ENCODE measurements at regions not wholly inside any gene's neighbourhood (a gene's known extent, or its start where the extent isn't known, plus 50 kb on each side); places are given as distances from the start of the nearest gene placed in this dataset.

DNA sequence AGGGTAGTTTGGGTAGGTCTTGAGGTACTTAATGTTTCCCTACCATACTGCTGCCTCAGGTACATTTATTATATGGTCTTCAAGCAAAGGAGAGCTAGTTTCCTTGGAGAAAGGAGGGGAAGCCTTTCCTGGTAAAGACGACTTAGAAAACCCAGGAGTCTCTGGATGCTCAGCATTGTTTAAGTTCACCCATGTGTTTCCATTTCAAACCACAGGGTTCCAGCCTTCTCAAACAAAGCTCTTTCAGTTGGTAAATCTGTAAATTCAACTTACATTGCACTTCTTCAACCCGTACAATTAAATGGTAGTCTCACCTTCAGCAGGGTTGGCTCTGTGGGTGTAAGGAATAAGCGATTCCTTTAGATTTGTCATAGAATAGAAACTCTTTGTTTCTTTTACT, 111.9 kb upstream of the UNC5C start:
- FAIRE-seq (no peak), DNase-seq (ENCODE audit: low read depth) (no peak)
- no peaks in the 10 kb centered on the region for H3K27me3 ChIP-seq (ENCODE audit: control insufficient read depth, insufficient read depth, low read length)
- H3K36me3 ChIP-seq (ENCODE audit: control insufficient read depth, insufficient read depth, low read length) = no peaks in the 10 kb centered on the region
- no peak overlapping the region for H3K4me3 ChIP-seq (ENCODE audit: low read depth, low read length)
- no peak for TF ChIP-seq CTCF (IDR thresholded peaks at IDR 0.05; ENCODE audit: insufficient read depth, low read length, severe bottlenecking)

- DNase-seq (ENCODE audit: low read depth) (no peak), FAIRE-seq (no peak)
- no peaks in the 10 kb centered on the region for H3K27me3 ChIP-seq (ENCODE audit: control insufficient read depth, insufficient read depth, low read length)
- H3K36me3 ChIP-seq (ENCODE audit: control insufficient read depth, insufficient read depth, low read length) = no peaks in the 10 kb centered on the region
- TF ChIP-seq CTCF (IDR thresholded peaks at IDR 0.05; ENCODE audit: insufficient read depth, low read length, severe bottlenecking) = no peak
- no peak overlapping the region for H3K4me3 ChIP-seq (ENCODE audit: low read depth, low read length)
Observed at GRCh38 chr4:95651891-95652290, 103.1 kb upstream of the UNC5C start.

- DNase-seq (ENCODE audit: low read depth) (no peak), FAIRE-seq (no peak)
- Histone ChIP-seq H3K27me3 (ENCODE audit: control insufficient read depth, insufficient read depth, low read length) (no peaks in the 10 kb centered on the region), H3K4me3 (ENCODE audit: low read depth, low read length) (no peak overlapping the region), H3K36me3 (ENCODE audit: control insufficient read depth, insufficient read depth, low read length) (no peaks in the 10 kb centered on the region)
- TF ChIP-seq CTCF (IDR thresholded peaks at IDR 0.05; ENCODE audit: insufficient read depth, low read length, severe bottlenecking) = no peak
Observed at GRCh38 chr4:95644417-95644816, 95.6 kb upstream of the UNC5C start.

- H3K27me3 ChIP-seq (ENCODE audit: control insufficient read depth, insufficient read depth, low read length) = no peaks in the 10 kb centered on the region
- no peak for TF ChIP-seq CTCF (IDR thresholded peaks at IDR 0.05; ENCODE audit: insufficient read depth, low read length, severe bottlenecking)
- H3K36me3 ChIP-seq (ENCODE audit: control insufficient read depth, insufficient read depth, low read length) = no peaks in the 10 kb centered on the region
- H3K4me3 ChIP-seq (ENCODE audit: low read depth, low read length) = no peak overlapping the region
- no peak for DNase-seq (ENCODE audit: low read depth)
- no peak for FAIRE-seq
Observed at GRCh38 chr4:95643627-95644026, 94.9 kb upstream of the UNC5C start.

DNA sequence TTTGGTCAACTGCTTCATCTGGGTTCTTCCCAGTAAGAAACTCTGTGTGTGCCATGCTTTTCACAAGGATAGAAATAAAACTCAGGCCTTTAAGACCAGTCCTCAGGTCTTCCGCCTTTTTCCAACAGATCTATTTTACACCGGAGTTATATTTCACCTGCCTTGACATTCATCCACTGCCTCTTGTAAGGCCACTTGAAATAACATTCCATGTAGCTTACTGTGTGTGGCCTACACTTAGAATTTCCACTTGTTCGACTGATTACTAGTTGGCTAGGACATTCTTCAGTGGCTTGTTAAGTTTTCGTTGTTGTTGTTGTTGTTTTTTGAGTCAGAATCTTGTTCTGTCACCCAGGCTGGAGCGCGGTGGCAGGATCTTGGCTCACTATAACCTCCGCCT, 92.8 kb upstream of the UNC5C start:
- Histone ChIP-seq H3K27me3 (ENCODE audit: control insufficient read depth, insufficient read depth, low read length) (no peaks in the 10 kb centered on the region), H3K36me3 (ENCODE audit: control insufficient read depth, insufficient read depth, low read length) (no peaks in the 10 kb centered on the region), H3K4me3 (ENCODE audit: low read depth, low read length) (no peak overlapping the region)
- TF ChIP-seq CTCF (IDR thresholded peaks at IDR 0.05; ENCODE audit: insufficient read depth, low read length, severe bottlenecking) = no peak
- FAIRE-seq (no peak), DNase-seq (ENCODE audit: low read depth) (no peak)

GRCh38 chr4:95640311-95640710, 91.5 kb upstream of the UNC5C start:
- no peaks in the 10 kb centered on the region for H3K36me3 ChIP-seq (ENCODE audit: control insufficient read depth, insufficient read depth, low read length)
- no peaks in the 10 kb centered on the region for H3K27me3 ChIP-seq (ENCODE audit: control insufficient read depth, insufficient read depth, low read length)
- TF ChIP-seq CTCF (IDR thresholded peaks at IDR 0.05; ENCODE audit: insufficient read depth, low read length, severe bottlenecking) = no peak
- no peak for FAIRE-seq
- H3K4me3 ChIP-seq (ENCODE audit: low read depth, low read length) = no peak overlapping the region
- DNase-seq (ENCODE audit: low read depth) = no peak
